Esophagus squamous epithelium (tissue), 5 donors: ENCODE measurements at regions not wholly inside any gene's neighbourhood (a gene's known extent, or its start where the extent isn't known, plus 50 kb on each side); places are given as distances from the start of the nearest gene placed in this dataset.
A peak's percentile ranks its signal among the peaks of the same experiment; 100 is the strongest.

Experiments
- DNase-seq: peaks from one replicate; lab custom pipeline; 2025; lab: John Stamatoyannopoulos, UW
- H3K27ac ChIP-seq, 4 donors: fragments of 200-600 bp; sonication (generic); one replicate each; pipeline ENCODE4 v1.5.1; 2016 to 2019; ENCODE audit warnings: mild to moderate bottlenecking in 1 of 4
- H3K27me3 ChIP-seq, 4 donors: fragments of 200-600 bp; sonication (generic); 1 replicate in 3 of 4; 2 replicates in 1 of 4; pipeline versions ENCODE4 v1.5.1 to v1.6.0; 2017 to 2021; ENCODE audit warnings: antibody characterized with exemption in 1 of 4
- H3K36me3 ChIP-seq, 3 donors: fragments of 200-600 bp; sonication (generic); one replicate each; pipeline ENCODE4 v1.5.1; 2016 to 2019
- H3K4me1 ChIP-seq, 3 donors: fragments of 200-600 bp; sonication (generic); one replicate each; pipeline ENCODE4 v1.5.1; 2017 to 2019
- H3K4me3 ChIP-seq, 4 donors: fragments of 200-600 bp; sonication (generic); 1 replicate in 3 of 4; 2 replicates in 1 of 4; pipeline ENCODE4 v1.5.1; 2016 to 2019; ENCODE audit warnings: mild to moderate bottlenecking in 2 of 4, moderate library complexity in 1 of 4
- H3K9me3 ChIP-seq, 3 donors: fragments of 200-600 bp; sonication (generic); one replicate each; pipeline ENCODE4 v1.5.1; 2016 to 2019
- CTCF ChIP-seq, 6 experiments: fragments of 450-650 bp in 4 of 6; fragments of 200-600 bp in 2 of 6; sonication (generic) in 2 of 6; IDR thresholded peaks; one replicate each; pipeline ENCODE4 v1.5.1; 2016 to 2019; ENCODE audit warnings: antibody characterized with exemption in 6 of 6, mild to moderate bottlenecking in 4 of 6, moderate library complexity in 4 of 6
- POLR2A ChIP-seq, 4 donors: fragments of 450-650 bp; IDR thresholded peaks; one replicate each; pipeline ENCODE4 v1.6.1; 2017; ENCODE audit warnings: antibody characterized with exemption in 4 of 4, mild to moderate bottlenecking in 4 of 4, moderate library complexity in 3 of 4
- WGBS, 2 donors: methylation state at CpG; one replicate each; pipeline ENCODE4 v1.1.5; 2018; 5-methylcytosine and 5-hydroxymethylcytosine counted together
- intact Hi-C: fragments of 100-400 bp; cut with DNase I; formaldehyde crosslinking; loops from one replicate; pipeline ENCODE4 v1.15.0; 2022
- donor health status: DM: yes; HTN: yes; CAD: no.

DNA sequence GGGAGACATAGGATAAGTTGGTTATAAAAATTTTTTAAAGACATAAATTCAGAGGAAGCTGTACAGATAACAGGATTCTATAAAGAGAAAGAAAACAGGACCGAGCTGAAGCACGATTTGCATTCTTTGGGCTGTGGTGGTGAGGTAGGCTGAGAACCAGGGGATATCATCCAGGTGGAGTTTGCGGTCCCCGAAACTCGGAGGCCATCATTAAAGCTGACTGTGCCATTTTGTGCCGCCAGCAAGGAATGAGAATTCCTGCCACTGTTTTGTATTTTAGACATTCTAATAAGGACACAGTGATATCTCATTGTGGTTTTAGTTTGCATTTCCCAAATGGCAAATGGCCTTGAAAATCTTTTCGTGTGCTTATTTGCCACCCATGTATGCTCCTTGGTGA, 197.9 kb downstream of the IRF8 start:
- Histone ChIP-seq H3K4me3 (no peak overlapping the region), H3K27me3 (peaks cover 0 to 25% (median 0%) of the 10 kb centered on the region in 4 donors), H3K36me3 (no peaks in the 10 kb centered on the region), H3K4me1 (peaks cover 0 to 10% (median 0%) of the 10 kb centered on the region in 3 donors), H3K27ac (no peak overlapping the region), H3K9me3 (no peaks in the 10 kb centered on the region)
- no peak for TF ChIP-seq POLR2A (IDR thresholded peaks at IDR 0.05)
- no peak for TF ChIP-seq CTCF (IDR thresholded peaks at IDR 0.05)
- WGBS, 2 donors: 77 to 83% methylated on average over 7 of the region's 7 CpGs
- DNase-seq: no peak
- intact Hi-C loops: no loop called here

GRCh38 chr16:86099326-86099725, 200.4 kb downstream of the IRF8 start:
- Histone ChIP-seq H3K36me3 (no peaks in the 10 kb centered on the region), H3K27ac (no peak overlapping the region), H3K27me3 (peaks cover 0 to 23% (median 0%) of the 10 kb centered on the region in 4 donors), H3K9me3 (no peaks in the 10 kb centered on the region), H3K4me3 (no peak overlapping the region), H3K4me1 (peaks cover 0 to 10% (median 0%) of the 10 kb centered on the region in 3 donors)
- TF ChIP-seq POLR2A (IDR thresholded peaks at IDR 0.05) (no peak), CTCF (IDR thresholded peaks at IDR 0.05) (no peak)
- no peak for DNase-seq
- 43 to 68% methylated on average over 6 to 8 of the region's 10 CpGs for WGBS, 2 donors
- intact Hi-C loops: no loop called here

DNA sequence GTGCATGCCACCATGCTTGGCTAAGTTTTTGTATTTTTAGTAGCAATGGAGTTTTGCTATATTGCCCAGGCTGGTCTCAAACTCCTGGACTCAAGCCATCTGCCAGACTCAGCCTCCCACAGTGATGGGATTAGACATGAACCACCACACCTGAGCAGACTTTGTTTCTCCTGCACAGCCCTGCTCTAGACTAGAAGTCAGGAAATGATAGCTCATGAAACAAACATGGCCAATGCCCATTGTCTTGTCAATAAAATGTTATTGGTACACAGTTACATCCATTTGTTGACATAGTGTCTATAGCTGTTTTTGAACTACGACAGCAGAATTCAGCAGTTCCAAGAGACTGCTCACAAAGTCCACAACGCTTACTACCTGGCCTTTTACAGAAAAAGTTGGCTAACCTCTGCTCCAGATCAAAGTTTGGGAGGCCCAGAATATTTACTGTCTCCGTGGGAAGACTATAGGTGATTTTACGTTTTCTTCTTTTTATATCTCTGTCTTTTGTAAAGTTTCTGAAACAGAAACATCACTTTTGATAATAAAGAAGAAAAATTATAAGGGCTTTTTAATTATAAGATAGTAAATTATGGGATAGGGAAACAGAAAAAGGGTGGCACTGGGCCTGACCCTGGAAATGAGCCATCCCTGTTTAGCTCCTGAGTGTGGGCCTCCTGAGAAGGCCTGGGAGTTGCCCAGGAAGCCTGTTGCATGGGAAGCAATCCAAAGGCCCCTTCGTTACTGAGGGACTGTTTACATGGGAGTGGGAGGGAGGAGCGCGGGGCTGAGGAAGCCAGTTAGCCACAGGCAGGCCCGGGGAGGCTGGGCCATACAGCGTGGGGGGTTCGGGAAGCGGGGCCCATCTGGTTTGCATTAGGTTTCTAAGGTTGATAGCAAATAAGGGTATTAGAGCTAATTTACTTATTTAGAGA, 201.5 kb downstream of the IRF8 start:
- WGBS, 2 donors: 51 to 52% methylated on average over 11 of the region's 11 CpGs
- peak overlapping the region in 2 of 4 donors; percentile 45 to 61 for H3K27ac ChIP-seq

GRCh38 chr16:86101137-86101896, 202.4 kb downstream of the IRF8 start:
- no peak for TF ChIP-seq CTCF (IDR thresholded peaks at IDR 0.05)
- TF ChIP-seq POLR2A (IDR thresholded peaks at IDR 0.05): no peak
- Histone ChIP-seq H3K27ac (peak overlapping the region in 3 of 4 donors; percentile 9 to 61 (median 45)), H3K36me3 (no peaks in the 10 kb centered on the region), H3K4me3 (no peak overlapping the region), H3K27me3 (peaks cover 0 to 23% (median 0%) of the 10 kb centered on the region in 4 donors), H3K4me1 (peaks cover 0 to 10% (median 0%) of the 10 kb centered on the region in 3 donors), H3K9me3 (no peaks in the 10 kb centered on the region)
- WGBS, 2 donors: 50 to 56% methylated on average over 4 to 15 of the region's 20 CpGs
- intact Hi-C loops: no loop called here
- DNase-seq: no peak

More for the DNA sequence above, 201.5 kb downstream of the IRF8 start:
- no peaks in the 10 kb centered on the region for H3K36me3 ChIP-seq
- intact Hi-C loops: no loop called here
- H3K4me1 ChIP-seq: peaks cover 0 to 10% (median 0%) of the 10 kb centered on the region in 3 donors
- peaks cover 0 to 23% (median 0%) of the 10 kb centered on the region in 4 donors for H3K27me3 ChIP-seq
- no peak for DNase-seq
- TF ChIP-seq CTCF (IDR thresholded peaks at IDR 0.05): no peak
- TF ChIP-seq POLR2A (IDR thresholded peaks at IDR 0.05): no peak
- no peaks in the 10 kb centered on the region for H3K9me3 ChIP-seq
- no peak overlapping the region for H3K4me3 ChIP-seq

DNA sequence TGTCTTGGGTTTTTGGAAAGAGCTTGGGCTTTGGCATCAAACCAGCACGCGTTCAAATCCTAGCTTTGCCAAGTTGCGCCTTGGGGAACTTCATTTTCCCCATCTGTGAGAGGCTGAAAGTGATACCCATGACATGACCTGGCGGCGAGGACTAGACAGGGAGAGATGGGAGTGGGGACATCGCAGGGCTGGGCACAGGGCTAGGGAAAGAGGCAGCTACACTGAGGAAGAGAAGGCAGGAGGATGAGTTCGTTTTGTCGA, 202.9 kb downstream of the IRF8 start:
- Histone ChIP-seq H3K36me3 (no peaks in the 10 kb centered on the region), H3K4me1 (peaks cover 0 to 10% (median 0%) of the 10 kb centered on the region in 3 donors), H3K27me3 (peaks cover 0 to 23% (median 0%) of the 10 kb centered on the region in 4 donors), H3K4me3 (no peak overlapping the region), H3K27ac (peak overlapping the region in 3 of 4 donors; percentile 9 to 61 (median 45)), H3K9me3 (no peaks in the 10 kb centered on the region)
- intact Hi-C loops: no loop called here
- 67 to 81% methylated on average over 6 of the region's 8 CpGs for WGBS, 2 donors
- no peak for TF ChIP-seq CTCF (IDR thresholded peaks at IDR 0.05)
- no peak for TF ChIP-seq POLR2A (IDR thresholded peaks at IDR 0.05)
- no peak for DNase-seq
